Naive B cell (primary cell): ENCODE measurements at regions not wholly inside any gene's neighbourhood (a gene's known extent, or its start where the extent isn't known, plus 50 kb on each side); places are given as distances from the start of the nearest gene placed in this dataset.

Experiments used
- ATAC-seq, 2 donors: fragments of 150-1000 bp; cut with Tn5 transposase; 2 replicates each; pipeline ENCODE4 v1.10.0; 2021; ENCODE audit warnings: low read depth in 2 of 2, mild to moderate bottlenecking in 2 of 2, moderate library complexity in 2 of 2
- DNase-seq: peaks from one replicate; pipeline ENCODE4 v3.0.0; 2022
- H3K27ac Mint-ChIP-seq, 6 donors: one replicate each; pipeline ENCODE4 v1.8.0; 2020 to 2022; ENCODE audit warnings: mild to moderate bottlenecking in 6 of 6, mixed read lengths in 6 of 6, moderate library complexity in 5 of 6, inconsistent platforms in 2 of 6
- H3K27me3 Mint-ChIP-seq, 3 donors: one replicate each; pipeline ENCODE4 v1.8.0; 2021 to 2022; ENCODE audit warnings: mixed read lengths in 3 of 3, mild to moderate bottlenecking in 1 of 3
- H3K36me3 Mint-ChIP-seq, 2 donors: one replicate each; pipeline ENCODE4 v1.8.0; 2020 to 2022; ENCODE audit warnings: mixed read lengths in 2 of 2, inconsistent platforms in 1 of 2, mild to moderate bottlenecking in 1 of 2
- H3K4me1 Mint-ChIP-seq, 3 donors: one replicate each; pipeline ENCODE4 v1.8.0; 2020 to 2022; ENCODE audit warnings: mixed read lengths in 3 of 3, inconsistent platforms in 1 of 3, mild to moderate bottlenecking in 1 of 3, moderate library complexity in 1 of 3
- H3K4me3 Mint-ChIP-seq, 8 donors: one replicate each; pipeline ENCODE4 v1.8.0; 2020 to 2022; ENCODE audit warnings: mild to moderate bottlenecking in 8 of 8, mixed read lengths in 8 of 8, moderate library complexity in 8 of 8, inconsistent platforms in 2 of 8
- H3K9me3 Mint-ChIP-seq, 7 donors: one replicate each; pipeline ENCODE4 v1.8.0; 2020 to 2022; ENCODE audit warnings: mixed read lengths in 7 of 7, mild to moderate bottlenecking in 5 of 7, inconsistent platforms in 2 of 7, moderate library complexity in 1 of 7

DNA sequence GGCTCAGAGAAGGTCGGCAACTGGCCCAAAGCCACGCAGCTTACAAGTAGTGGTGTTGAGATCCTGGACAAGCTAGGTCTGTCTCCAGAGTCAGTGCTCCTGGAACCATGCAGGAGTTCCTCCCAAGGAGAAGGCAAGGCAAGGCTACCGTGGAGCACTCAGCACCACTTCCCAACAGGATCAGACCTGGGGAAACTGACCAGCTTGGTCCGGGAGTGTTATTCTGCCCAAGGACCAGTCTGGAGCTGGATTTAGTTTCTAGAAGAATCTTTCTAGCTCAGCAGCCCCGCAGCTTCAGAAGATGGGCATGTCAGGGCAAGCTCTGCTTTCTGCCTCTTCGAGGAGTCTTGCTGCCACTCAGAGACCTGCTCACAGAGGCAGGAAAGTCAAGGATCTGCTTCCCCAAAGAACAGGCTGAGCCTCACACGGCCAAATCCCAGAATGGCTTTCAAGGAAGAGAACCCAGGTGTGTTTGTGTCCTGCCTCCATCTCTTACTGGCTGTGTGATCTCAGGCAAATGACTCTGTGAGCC lies 302.8 kb downstream of the MATN1 start:
- no peaks in the 10 kb centered on the region for H3K4me1 Mint-ChIP-seq
- peaks cover 20 to 61% (median 26%) of the 10 kb centered on the region in 3 donors for H3K27me3 Mint-ChIP-seq
- no peak overlapping the region for H3K27ac Mint-ChIP-seq
- H3K36me3 Mint-ChIP-seq = no peaks in the 10 kb centered on the region
- no peak for DNase-seq
- H3K4me3 Mint-ChIP-seq = no peak overlapping the region
- ATAC-seq = no peak
- H3K9me3 Mint-ChIP-seq = peaks cover 0 to 6% (median 3%) of the 10 kb centered on the region in 7 donors

- peaks cover 0 to 6% (median 3%) of the 10 kb centered on the region in 7 donors for H3K9me3 Mint-ChIP-seq
- no peak overlapping the region for H3K27ac Mint-ChIP-seq
- no peaks in the 10 kb centered on the region for H3K36me3 Mint-ChIP-seq
These were observed 303.6 kb downstream of the MATN1 start for GRCh38 chr1:30419831-30420230.

GRCh38 chr1:30418939-30419720 lies 304.3 kb downstream of the MATN1 start:
- no peaks in the 10 kb centered on the region for H3K36me3 Mint-ChIP-seq
- ATAC-seq = no peak
- H3K27me3 Mint-ChIP-seq = peaks cover 11 to 50% (median 25%) of the 10 kb centered on the region in 3 donors
- no peak overlapping the region for H3K27ac Mint-ChIP-seq
- peaks cover 0 to 6% (median 2%) of the 10 kb centered on the region in 7 donors for H3K9me3 Mint-ChIP-seq
- no peak overlapping the region for H3K4me3 Mint-ChIP-seq
- H3K4me1 Mint-ChIP-seq = no peaks in the 10 kb centered on the region
- DNase-seq = no peak

More at GRCh38 chr1:30419831-30420230, 303.6 kb downstream of the MATN1 start:
- Mint-ChIP-seq H3K4me3 (no peak overlapping the region), H3K4me1 (no peaks in the 10 kb centered on the region), H3K27me3 (peaks cover 14 to 56% (median 24%) of the 10 kb centered on the region in 3 donors)
- DNase-seq (no peak), ATAC-seq (no peak)

DNA sequence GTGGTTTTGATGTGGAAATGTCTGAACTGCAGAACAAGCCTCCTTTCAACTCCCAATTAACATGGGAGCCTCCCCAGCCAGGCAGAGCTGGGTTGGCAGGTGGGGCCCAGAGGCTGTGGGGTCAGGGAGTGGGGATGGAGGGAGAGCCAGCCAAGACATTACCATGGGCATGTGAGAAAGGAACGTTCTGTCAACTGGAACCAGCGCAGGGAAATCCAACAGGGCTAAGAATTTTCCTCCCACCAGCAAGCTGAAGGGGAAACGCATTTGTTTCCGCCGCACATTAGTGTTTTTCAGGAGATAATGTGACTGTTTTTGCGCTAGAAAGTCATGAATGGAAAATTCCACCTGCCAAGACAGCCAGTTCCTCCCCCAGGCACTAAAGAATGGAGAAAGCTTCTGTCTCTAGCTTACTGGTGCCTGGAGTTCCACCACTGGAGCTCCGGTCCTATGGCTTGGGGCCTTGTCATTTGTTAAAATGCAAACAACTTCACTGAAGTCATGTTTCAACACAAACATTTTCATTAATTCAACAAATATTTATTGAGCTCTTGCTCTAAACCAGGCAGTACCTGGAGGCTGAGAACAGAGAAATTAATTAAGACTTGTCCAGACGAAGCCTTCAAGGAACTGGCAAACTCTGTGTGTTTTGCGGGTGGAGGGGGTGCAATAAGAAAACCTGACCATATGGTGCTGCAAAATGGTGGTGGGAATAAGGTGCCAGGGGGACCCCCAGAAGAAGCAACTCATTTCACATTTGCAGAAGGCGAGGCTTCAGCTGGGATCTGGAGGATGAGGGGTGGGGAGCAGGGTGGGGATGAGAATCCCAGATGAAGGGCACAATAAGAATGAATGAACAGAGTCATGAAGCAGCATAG lies 305.1 kb downstream of the MATN1 start:
- no peaks in the 10 kb centered on the region for H3K36me3 Mint-ChIP-seq
- no peak overlapping the region for H3K4me3 Mint-ChIP-seq
- ATAC-seq (no peak), DNase-seq (no peak)
- H3K27me3 Mint-ChIP-seq = peaks cover 10 to 44% (median 29%) of the 10 kb centered on the region in 3 donors
- no peaks in the 10 kb centered on the region for H3K4me1 Mint-ChIP-seq
- no peak overlapping the region for H3K27ac Mint-ChIP-seq
- H3K9me3 Mint-ChIP-seq = peaks cover 0 to 5% (median 2%) of the 10 kb centered on the region in 7 donors

GRCh38 chr1:30417701-30418046 lies 305.7 kb downstream of the MATN1 start:
- H3K27me3 Mint-ChIP-seq = peaks cover 7 to 41% (median 29%) of the 10 kb centered on the region in 3 donors
- DNase-seq (no peak), ATAC-seq (no peak)
- H3K4me3 Mint-ChIP-seq = no peak overlapping the region
- H3K27ac Mint-ChIP-seq = no peak overlapping the region
- H3K4me1 Mint-ChIP-seq = no peaks in the 10 kb centered on the region
- peaks cover 0 to 3% (median 0%) of the 10 kb centered on the region in 7 donors for H3K9me3 Mint-ChIP-seq
- no peaks in the 10 kb centered on the region for H3K36me3 Mint-ChIP-seq

- DNase-seq (no peak), ATAC-seq (no peak)
- H3K27ac Mint-ChIP-seq = no peak overlapping the region
- no peaks in the 10 kb centered on the region for H3K36me3 Mint-ChIP-seq
- peaks cover 0 to 2% (median 0%) of the 10 kb centered on the region in 7 donors for H3K9me3 Mint-ChIP-seq
- H3K27me3 Mint-ChIP-seq = peaks cover 7 to 41% (median 29%) of the 10 kb centered on the region in 3 donors
- H3K4me1 Mint-ChIP-seq = no peaks in the 10 kb centered on the region
- H3K4me3 Mint-ChIP-seq = no peak overlapping the region
These were observed 306.2 kb downstream of the MATN1 start for GRCh38 chr1:30417001-30417700.

DNA sequence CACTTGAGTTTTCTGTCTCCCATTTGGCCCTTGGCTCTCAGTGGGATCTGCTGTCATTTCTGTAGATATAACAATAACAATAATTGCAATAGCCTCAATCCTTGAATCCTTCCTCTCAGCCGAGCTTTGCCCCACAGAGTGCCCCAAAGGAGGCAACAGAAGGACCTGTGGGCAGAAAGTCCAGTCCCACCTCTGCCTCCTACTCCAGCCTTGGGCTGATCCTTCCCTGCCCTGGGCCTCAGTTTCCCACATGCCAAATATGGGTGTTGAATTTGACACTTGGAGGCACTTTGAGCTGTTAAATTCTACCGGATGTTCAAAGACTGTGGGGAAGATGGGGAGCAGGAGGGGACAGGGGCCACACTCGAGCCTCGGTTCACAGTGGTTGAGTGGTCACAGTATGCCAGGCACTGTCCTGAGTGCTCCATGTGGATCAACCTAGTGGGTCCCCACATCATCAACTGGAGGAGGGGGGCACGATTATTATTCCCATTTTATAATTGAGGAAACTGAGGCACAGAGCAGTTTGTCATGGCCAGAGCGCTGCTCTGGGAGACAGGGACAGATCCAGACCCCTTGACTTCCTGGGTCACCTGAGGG lies 307.1 kb downstream of the MATN1 start:
- no peaks in the 10 kb centered on the region for H3K36me3 Mint-ChIP-seq
- H3K27ac Mint-ChIP-seq = peak overlapping the region in 1 of 6 donors; percentile 85
- no peak for ATAC-seq

DNA sequence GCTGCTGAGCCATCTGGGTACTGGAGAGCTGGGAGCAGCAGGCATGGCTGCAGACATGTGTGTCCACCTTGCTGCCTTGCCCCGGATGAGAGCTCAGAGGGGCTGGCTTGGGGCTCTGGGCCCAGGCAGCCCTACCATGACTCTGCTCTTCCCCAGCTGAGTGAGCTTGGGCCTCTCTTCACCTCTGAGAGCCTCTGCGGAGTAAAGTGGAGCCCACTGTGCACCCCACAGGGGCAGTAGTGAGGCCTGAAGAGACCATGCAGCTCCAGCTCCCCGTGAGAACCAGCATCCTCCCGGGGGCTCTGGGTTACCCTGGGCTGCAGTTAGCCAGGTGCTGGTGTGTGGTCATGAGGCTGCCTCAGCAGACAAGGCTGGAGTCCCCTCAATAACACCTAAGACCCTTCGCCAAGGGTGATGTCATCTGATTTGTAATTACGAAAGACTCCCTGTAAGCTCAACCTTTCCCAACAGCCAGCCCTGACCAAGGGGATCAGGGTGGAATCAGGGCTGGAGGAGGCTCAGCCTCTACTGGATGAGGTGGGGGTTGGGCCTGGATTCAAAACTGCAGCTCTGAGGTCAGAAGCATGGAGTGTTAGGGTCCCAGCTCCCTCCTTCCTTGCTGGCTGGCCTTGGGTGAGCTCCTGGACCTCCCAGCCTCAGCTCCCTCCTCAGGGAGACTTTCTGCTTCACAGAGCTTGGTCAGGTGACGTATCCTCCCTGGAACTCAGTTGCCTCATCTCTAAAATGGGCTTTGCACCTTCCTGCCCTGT lies 308.0 kb downstream of the MATN1 start:
- no peak overlapping the region for H3K4me3 Mint-ChIP-seq
- ATAC-seq (no peak), DNase-seq (no peak)
- no peaks in the 10 kb centered on the region for H3K4me1 Mint-ChIP-seq
- peaks cover 0 to 2% (median 0%) of the 10 kb centered on the region in 7 donors for H3K9me3 Mint-ChIP-seq
- H3K27ac Mint-ChIP-seq = no peak overlapping the region
- no peaks in the 10 kb centered on the region for H3K36me3 Mint-ChIP-seq
- H3K27me3 Mint-ChIP-seq = peaks cover 15 to 44% (median 40%) of the 10 kb centered on the region in 3 donors

More for the DNA sequence above, 307.1 kb downstream of the MATN1 start:
- DNase-seq = no peak
- no peaks in the 10 kb centered on the region for H3K4me1 Mint-ChIP-seq
- no peak overlapping the region for H3K4me3 Mint-ChIP-seq
- H3K27me3 Mint-ChIP-seq = peaks cover 11 to 41% (median 36%) of the 10 kb centered on the region in 3 donors
- H3K9me3 Mint-ChIP-seq = peaks cover 0 to 2% (median 0%) of the 10 kb centered on the region in 7 donors

DNA sequence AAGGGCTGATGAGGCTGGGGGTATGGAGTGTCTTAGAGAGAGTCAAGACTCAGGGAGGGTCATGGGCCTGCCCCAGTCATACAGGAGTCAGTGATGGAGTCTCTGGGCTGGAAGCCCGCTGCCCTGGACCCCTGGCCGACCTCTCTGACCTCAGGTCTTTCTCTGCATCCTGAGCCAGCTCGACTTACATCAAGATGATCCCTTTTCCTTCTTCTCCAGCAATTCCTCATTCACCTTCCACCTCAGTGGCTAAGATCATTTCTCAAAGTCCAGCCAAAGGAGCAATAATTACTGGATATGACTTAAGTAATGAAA lies 308.6 kb downstream of the MATN1 start:
- no peak for DNase-seq
- Mint-ChIP-seq H3K4me3 (no peak overlapping the region), H3K9me3 (peaks cover 0 to 2% (median 0%) of the 10 kb centered on the region in 7 donors), H3K4me1 (no peaks in the 10 kb centered on the region), H3K27ac (no peak overlapping the region), H3K36me3 (no peaks in the 10 kb centered on the region), H3K27me3 (peaks cover 10 to 44% (median 35%) of the 10 kb centered on the region in 3 donors)
- no peak for ATAC-seq

DNA sequence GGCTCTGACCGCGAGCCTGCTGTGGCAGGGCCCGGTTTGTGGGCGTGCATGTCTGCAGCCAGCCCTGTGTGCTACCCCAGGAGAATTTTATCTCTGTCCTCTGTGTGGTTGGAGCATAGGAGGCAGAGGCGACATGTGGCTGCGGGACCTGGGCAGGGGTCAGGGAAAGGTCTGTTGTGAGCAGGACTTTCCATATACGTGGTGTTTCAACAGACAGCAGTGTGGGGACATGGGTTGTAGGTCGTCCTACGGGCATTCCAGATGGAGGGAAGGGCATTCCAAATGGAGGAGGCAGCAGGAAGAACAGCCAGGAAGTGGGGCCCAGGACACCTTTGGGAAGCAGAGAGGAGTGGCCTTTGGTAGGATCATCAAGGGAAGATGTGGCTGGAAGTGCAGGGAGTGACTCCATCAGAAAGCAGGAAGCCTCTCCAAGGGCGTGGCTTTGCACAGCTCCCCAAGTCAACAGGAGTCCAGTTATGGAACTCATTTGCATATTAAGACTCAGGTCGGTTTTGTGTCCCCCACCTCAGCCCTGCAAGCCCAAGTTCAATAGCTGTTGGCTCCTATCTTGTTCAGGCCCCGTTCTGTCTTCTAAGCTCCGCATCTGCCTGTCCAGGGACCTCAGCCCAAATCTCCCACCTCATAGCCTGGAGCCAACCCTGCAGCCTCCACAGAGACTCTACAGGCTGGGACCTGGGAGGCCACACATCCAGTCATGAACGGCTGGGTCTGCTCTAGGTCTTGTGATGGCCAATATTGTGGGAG lies 309.1 kb downstream of the MATN1 start:
- H3K27ac Mint-ChIP-seq = no peak overlapping the region
- H3K4me3 Mint-ChIP-seq = no peak overlapping the region
- peaks cover 0 to 2% (median 0%) of the 10 kb centered on the region in 7 donors for H3K9me3 Mint-ChIP-seq
- ATAC-seq (no peak), DNase-seq (no peak)
- H3K36me3 Mint-ChIP-seq = no peaks in the 10 kb centered on the region
- no peaks in the 10 kb centered on the region for H3K4me1 Mint-ChIP-seq
- H3K27me3 Mint-ChIP-seq = peaks cover 9 to 50% (median 34%) of the 10 kb centered on the region in 3 donors

GRCh38 chr1:30413606-30414005 lies 309.8 kb downstream of the MATN1 start:
- Mint-ChIP-seq H3K9me3 (peaks cover 0 to 2% (median 0%) of the 10 kb centered on the region in 7 donors), H3K27me3 (peaks cover 9 to 52% (median 35%) of the 10 kb centered on the region in 3 donors), H3K36me3 (no peaks in the 10 kb centered on the region), H3K27ac (peak overlapping the region in 1 of 6 donors; percentile 38), H3K4me1 (no peaks in the 10 kb centered on the region), H3K4me3 (no peak overlapping the region)
- DNase-seq (no peak), ATAC-seq (no peak)

DNA sequence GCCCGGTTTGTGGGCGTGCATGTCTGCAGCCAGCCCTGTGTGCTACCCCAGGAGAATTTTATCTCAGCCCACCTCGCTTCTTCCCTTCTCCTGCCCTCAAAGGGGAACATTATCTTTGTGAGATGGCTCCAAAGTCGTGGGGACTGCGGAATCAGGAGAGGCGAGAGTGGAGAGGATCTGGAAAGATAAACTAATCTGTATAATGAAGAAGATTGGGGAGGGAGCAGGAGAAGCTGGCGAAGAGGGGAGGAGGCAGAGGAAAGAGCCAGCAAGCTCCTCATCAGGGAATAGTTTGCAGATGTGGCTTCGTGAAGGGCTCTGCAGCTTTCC lies 310.3 kb downstream of the MATN1 start:
- DNase-seq (no peak), ATAC-seq (no peak)
- Mint-ChIP-seq H3K27me3 (peaks cover 12 to 52% (median 35%) of the 10 kb centered on the region in 3 donors), H3K4me1 (no peaks in the 10 kb centered on the region), H3K9me3 (peaks cover 0 to 2% (median 0%) of the 10 kb centered on the region in 7 donors), H3K27ac (no peak overlapping the region), H3K36me3 (no peaks in the 10 kb centered on the region), H3K4me3 (no peak overlapping the region)
